ENCODE measurements at regions not wholly inside any gene's neighbourhood (a gene's known extent, or its start where the extent isn't known, plus 50 kb on each side); places are given as distances from the start of the nearest gene placed in this dataset.

DNA sequence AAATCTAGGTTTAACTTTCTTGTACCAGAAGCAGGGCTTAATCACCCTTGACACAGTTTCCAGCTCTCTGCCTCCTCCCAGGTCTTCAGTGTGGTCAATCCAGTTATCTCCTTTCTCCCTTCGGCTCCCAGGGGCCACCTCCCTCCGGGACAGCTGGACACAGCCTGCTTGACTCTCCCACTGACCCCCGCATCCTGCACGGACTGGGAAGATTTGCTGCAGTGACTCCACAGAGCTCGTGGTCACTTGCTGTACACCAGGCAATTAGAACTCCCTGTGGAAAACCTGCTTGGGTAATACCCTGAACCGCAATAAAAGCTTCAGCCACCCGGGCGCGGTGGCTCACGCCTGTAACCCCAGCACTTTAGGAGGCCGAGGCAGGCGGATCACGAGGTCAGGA lies 116.5 kb downstream of the NUFIP1 start:
- TF ChIP-seq GATA2 (IDR thresholded peaks at IDR 0.05; ENCODE audit: low read depth, low read length) (no peak), GATA3 (IDR thresholded peaks at IDR 0.05; ENCODE audit: low read depth, low read length) (no peak)

Measured in SH-SY5Y (cell line).